Activated effector memory CD4-positive, alpha-beta T cell treated with Interleukin-2 at 50 U/mL for 16 hours (primary cell): ENCODE measurements at regions not wholly inside any gene's neighbourhood (a gene's known extent, or its start where the extent isn't known, plus 50 kb on each side); places are given as distances from the start of the nearest gene placed in this dataset.

ENCODE experiments used
- DNase-seq: peaks from one replicate; pipeline ENCODE4 v3.0.0-alpha.2; 2020

- no peak for DNase-seq
Measured at GRCh38 chr7:7122701-7123281, 59.6 kb upstream of the C1GALT1 start.

DNA sequence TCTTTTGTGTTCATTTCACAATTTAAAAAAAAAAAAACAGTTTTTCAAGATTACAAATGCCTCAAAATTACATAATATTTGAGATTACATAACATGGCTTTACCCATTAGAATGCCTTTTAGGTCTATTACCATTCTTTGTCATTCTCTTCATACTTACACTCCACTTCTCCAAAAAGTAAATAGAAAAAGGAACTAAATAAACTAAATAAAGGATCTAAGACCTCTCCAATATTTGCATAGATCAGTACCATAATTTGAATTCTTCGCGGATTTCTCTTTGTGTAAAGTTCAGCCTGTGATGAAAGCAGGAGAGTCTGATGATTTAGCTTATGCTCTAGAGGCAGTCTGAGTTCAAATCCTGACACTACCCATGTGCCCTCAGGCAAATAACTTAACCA is 56.4 kb upstream of the C1GALT1 start:
- no peak for DNase-seq

- no peak for DNase-seq
Measured at GRCh38 chr7:7127773-7128172, 54.6 kb upstream of the C1GALT1 start.

DNA sequence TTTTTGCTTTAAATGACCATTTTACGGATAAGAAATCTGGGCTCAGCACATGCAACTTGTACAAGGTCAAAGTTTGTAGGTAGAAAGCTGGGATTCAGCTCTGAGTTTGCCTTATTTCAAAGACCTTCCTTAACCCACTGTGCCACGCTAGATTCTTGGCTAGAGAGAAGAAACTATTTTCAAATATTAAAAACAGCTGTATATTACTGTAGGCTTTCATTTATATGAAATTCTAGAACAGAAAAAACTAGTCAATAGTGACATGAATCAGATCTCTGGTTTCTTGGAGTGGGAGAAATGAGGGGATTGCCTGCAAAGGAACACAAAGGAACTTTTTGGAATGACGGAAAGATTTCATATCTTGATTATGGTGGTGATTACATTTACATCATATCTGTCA is 53.0 kb upstream of the C1GALT1 start:
- no peak for DNase-seq

DNA sequence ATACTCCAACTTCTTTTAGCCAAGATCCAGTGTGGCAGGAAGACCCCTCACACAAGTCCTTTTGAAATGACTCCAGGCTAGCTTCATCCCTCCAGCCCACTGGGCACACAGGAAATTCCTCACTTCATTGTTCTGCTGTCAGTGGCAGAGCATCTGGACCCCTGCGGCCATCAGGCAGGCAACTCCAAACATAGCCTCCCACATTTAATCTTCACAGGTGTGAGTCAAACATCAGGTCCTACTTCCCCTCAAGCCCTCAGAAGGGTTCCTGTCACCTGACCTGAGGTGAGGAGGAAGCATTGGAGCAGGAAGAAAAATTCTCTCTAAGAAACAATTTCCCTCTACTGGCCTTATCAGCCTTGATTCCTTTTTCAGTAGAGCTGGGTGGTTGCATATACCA is 51.1 kb upstream of the C1GALT1 start:
- DNase-seq: no peak
